ENCODE measurements at regions not wholly inside any gene's neighbourhood (a gene's known extent, or its start where the extent isn't known, plus 50 kb on each side); places are given as distances from the start of the nearest gene placed in this dataset.

DNA sequence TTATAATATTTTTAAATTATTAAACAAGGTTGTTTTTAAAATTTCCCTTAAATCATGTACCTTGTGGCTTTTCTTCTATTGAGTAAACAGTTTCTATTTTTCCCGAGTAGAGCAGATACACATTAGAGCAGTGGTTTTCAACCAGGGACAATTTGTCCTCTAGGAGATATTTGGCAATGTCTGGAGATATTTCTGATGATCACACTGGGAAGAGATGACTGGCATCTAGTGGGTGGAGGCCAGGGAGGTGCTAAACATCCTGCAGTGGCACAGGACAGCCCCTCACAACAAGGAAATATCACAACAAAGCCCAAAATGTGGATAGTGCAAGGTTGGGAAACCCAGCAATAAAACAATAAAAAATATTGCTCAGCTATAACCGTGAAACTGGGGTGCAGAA lies 113.0 kb upstream of the PTPRG start:
- TF ChIP-seq, protein P1, sequence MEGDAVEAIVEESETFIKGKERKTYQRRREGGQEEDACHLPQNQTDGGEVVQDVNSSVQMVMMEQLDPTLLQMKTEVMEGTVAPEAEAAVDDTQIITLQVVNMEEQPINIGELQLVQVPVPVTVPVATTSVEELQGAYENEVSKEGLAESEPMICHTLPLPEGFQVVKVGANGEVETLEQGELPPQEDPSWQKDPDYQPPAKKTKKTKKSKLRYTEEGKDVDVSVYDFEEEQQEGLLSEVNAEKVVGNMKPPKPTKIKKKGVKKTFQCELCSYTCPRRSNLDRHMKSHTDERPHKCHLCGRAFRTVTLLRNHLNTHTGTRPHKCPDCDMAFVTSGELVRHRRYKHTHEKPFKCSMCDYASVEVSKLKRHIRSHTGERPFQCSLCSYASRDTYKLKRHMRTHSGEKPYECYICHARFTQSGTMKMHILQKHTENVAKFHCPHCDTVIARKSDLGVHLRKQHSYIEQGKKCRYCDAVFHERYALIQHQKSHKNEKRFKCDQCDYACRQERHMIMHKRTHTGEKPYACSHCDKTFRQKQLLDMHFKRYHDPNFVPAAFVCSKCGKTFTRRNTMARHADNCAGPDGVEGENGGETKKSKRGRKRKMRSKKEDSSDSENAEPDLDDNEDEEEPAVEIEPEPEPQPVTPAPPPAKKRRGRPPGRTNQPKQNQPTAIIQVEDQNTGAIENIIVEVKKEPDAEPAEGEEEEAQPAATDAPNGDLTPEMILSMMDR (IDR thresholded peaks at IDR 0.05; ENCODE audit: low read depth, low read length, poor library complexity, severe bottlenecking), result no peak
- no peak for TF ChIP-seq EZH2phosphoT487 (IDR thresholded peaks at IDR 0.05; ENCODE audit: borderline replicate concordance, low read length)

Measured in DOHH2 (cell line).